ENCODE measurements at regions not wholly inside any gene's neighbourhood (a gene's known extent, or its start where the extent isn't known, plus 50 kb on each side); places are given as distances from the start of the nearest gene placed in this dataset.

GRCh38 chr6:105460860-105461259 is 58.0 kb upstream of the PREP start:
- no peaks in the 10 kb centered on the region for H3K4me1 ChIP-seq (ENCODE audit: control insufficient read depth in 4 of 4, insufficient read depth in 4 of 4, low read length in 3 of 4)
- H3K9me3 ChIP-seq (ENCODE audit: control insufficient read depth in 4 of 4, low read length in 3 of 4) = peaks cover 1 to 7% (median 5%) of the 10 kb centered on the region in 4 donors
- no peak for TF ChIP-seq HNF4G (IDR thresholded peaks at IDR 0.05)
- no peak for TF ChIP-seq RXRA (IDR thresholded peaks at IDR 0.05)
- TF ChIP-seq SP1 (IDR thresholded peaks at IDR 0.05) = no peak
- no peak for TF ChIP-seq HNF4A (conservative IDR thresholded peaks at IDR 0.05)
- TF ChIP-seq REST (IDR thresholded peaks at IDR 0.05) = no peak
- TF ChIP-seq FOXA1 (IDR thresholded peaks at IDR 0.05) = no peak
- no peak for TF ChIP-seq RAD21 (IDR thresholded peaks at IDR 0.05)
- TF ChIP-seq YY1 (IDR thresholded peaks at IDR 0.05) = no peak
- TF ChIP-seq JUND (IDR thresholded peaks at IDR 0.05) = no peak
- no peak for TF ChIP-seq NR2F2 (IDR thresholded peaks at IDR 0.05)
- no peak for TF ChIP-seq TAF1 (conservative IDR thresholded peaks at IDR 0.05)
- no peak for DNase-seq (ENCODE audit: low spot score)
- H3K27me3 ChIP-seq (ENCODE audit: control insufficient read depth in 4 of 4, insufficient read depth in 4 of 4, low read length in 3 of 4) = no peaks in the 10 kb centered on the region
- no peak overlapping the region for H3K27ac ChIP-seq (ENCODE audit: low read depth in 1 of 2, low read length in 2 of 2)
- H3K9ac ChIP-seq (ENCODE audit: low read depth in 1 of 2, low read length in 2 of 2) = no peak overlapping the region
- WGBS = 91% methylated on average over 4 of the region's 4 CpGs
- H3K4me3 ChIP-seq (ENCODE audit: low read depth in 1 of 3, low read length in 3 of 3) = no peak overlapping the region
- H3K36me3 ChIP-seq (ENCODE audit: control insufficient read depth in 4 of 4, insufficient read depth in 3 of 4, low read depth in 1 of 4, low read length in 3 of 4) = no peaks in the 10 kb centered on the region

GRCh38 chr6:105459864-105460263 is 57.0 kb upstream of the PREP start:
- Histone ChIP-seq H3K4me1 (ENCODE audit: control insufficient read depth in 4 of 4, insufficient read depth in 4 of 4, low read length in 3 of 4) (no peaks in the 10 kb centered on the region), H3K36me3 (ENCODE audit: control insufficient read depth in 4 of 4, insufficient read depth in 3 of 4, low read depth in 1 of 4, low read length in 3 of 4) (no peaks in the 10 kb centered on the region), H3K9ac (ENCODE audit: low read depth in 1 of 2, low read length in 2 of 2) (no peak overlapping the region), H3K27ac (ENCODE audit: low read depth in 1 of 2, low read length in 2 of 2) (no peak overlapping the region), H3K27me3 (ENCODE audit: control insufficient read depth in 4 of 4, insufficient read depth in 4 of 4, low read length in 3 of 4) (no peaks in the 10 kb centered on the region), H3K9me3 (ENCODE audit: control insufficient read depth in 4 of 4, low read length in 3 of 4) (peaks cover 0 to 3% (median 0%) of the 10 kb centered on the region in 4 donors), H3K4me3 (ENCODE audit: low read depth in 1 of 3, low read length in 3 of 3) (no peak overlapping the region)
- 70% methylated on average over 1 of the region's 1 CpG for WGBS
- DNase-seq (ENCODE audit: low spot score) = no peak
- no peak for TF ChIP-seq RAD21 (IDR thresholded peaks at IDR 0.05)
- no peak for TF ChIP-seq REST (IDR thresholded peaks at IDR 0.05)
- no peak for TF ChIP-seq RXRA (IDR thresholded peaks at IDR 0.05)
- no peak for TF ChIP-seq SP1 (IDR thresholded peaks at IDR 0.05)
- TF ChIP-seq YY1 (IDR thresholded peaks at IDR 0.05) = no peak
- TF ChIP-seq GABPA (IDR thresholded peaks at IDR 0.05 in 1 of 2, conservative IDR thresholded peaks at IDR 0.05 in 1 of 2) = no peak
- TF ChIP-seq JUND (IDR thresholded peaks at IDR 0.05) = no peak
- no peak for TF ChIP-seq HNF4A (conservative IDR thresholded peaks at IDR 0.05)
